Stimulated activated CD8-positive, alpha-beta memory T cell treated with anti-CD3 and anti-CD28 coated beads, Interleukin-7, amount 100 ng/mL, for 48 hours (primary cell): ENCODE measurements at regions not wholly inside any gene's neighbourhood (a gene's known extent, or its start where the extent isn't known, plus 50 kb on each side); places are given as distances from the start of the nearest gene placed in this dataset.
"Not testable (repeated sequence)": the region's sequence is repeated elsewhere in the genome, so short reads cannot be mapped to it uniquely, and the experiment has no call there.

ENCODE experiments used
- DNase-seq, 2 donors: peaks; one replicate each; pipeline ENCODE4 v3.0.0-alpha.2; 2020; ENCODE audit warnings: low read depth in 1 of 2; ENCODE audit errors: extremely low read depth in 1 of 2

GRCh38 chr3:25171118-25171807 is 256.8 kb upstream of the RARB start:
- DNase-seq = no peak

GRCh38 chr3:25171897-25172296 is 256.2 kb upstream of the RARB start:
- DNase-seq = no peak

GRCh38 chr3:25173606-25174005 is 254.5 kb upstream of the RARB start:
- DNase-seq = no peak

- DNase-seq = no peak
These were observed 253.8 kb upstream of the RARB start for GRCh38 chr3:25174251-25174650.

GRCh38 chr3:25177041-25177440 is 251.0 kb upstream of the RARB start:
- DNase-seq = no peak

- no peak for DNase-seq
These were observed 249.4 kb upstream of the RARB start for GRCh38 chr3:25178672-25179071.

- no peak for DNase-seq
These were observed 247.0 kb upstream of the RARB start for GRCh38 chr3:25181096-25181495.

GRCh38 chr3:25182794-25183193 is 245.3 kb upstream of the RARB start:
- DNase-seq = no peak

GRCh38 chr3:25184641-25185250 is 243.3 kb upstream of the RARB start:
- DNase-seq = no peak

- DNase-seq = no peak
These were observed 236.4 kb upstream of the RARB start for GRCh38 chr3:25191673-25192072.

GRCh38 chr3:25199567-25199966 is 228.5 kb upstream of the RARB start:
- DNase-seq = not testable (repeated sequence)

- no peak for DNase-seq
These were observed 215.3 kb upstream of the RARB start for GRCh38 chr3:25212736-25213135.

- no peak for DNase-seq
These were observed 214.0 kb upstream of the RARB start for GRCh38 chr3:25214034-25214433.

- DNase-seq = no peak
These were observed 209.7 kb upstream of the RARB start for GRCh38 chr3:25218362-25218761.

- no peak for DNase-seq
These were observed 201.3 kb upstream of the RARB start for GRCh38 chr3:25226747-25227146.

- no peak for DNase-seq
These were observed 198.5 kb upstream of the RARB start for GRCh38 chr3:25229586-25229985.

- no peak for DNase-seq
These were observed 193.0 kb upstream of the RARB start for GRCh38 chr3:25235031-25235430.

- no peak for DNase-seq
These were observed 192.6 kb upstream of the RARB start for GRCh38 chr3:25235466-25235865.

- DNase-seq = no peak
These were observed 190.5 kb upstream of the RARB start for GRCh38 chr3:25237602-25238001.

- no peak for DNase-seq
These were observed 189.0 kb upstream of the RARB start for GRCh38 chr3:25239042-25239441.

- no peak for DNase-seq
These were observed 181.2 kb upstream of the RARB start for GRCh38 chr3:25246913-25247312.

GRCh38 chr3:25252291-25252690 is 175.8 kb upstream of the RARB start:
- no peak for DNase-seq

GRCh38 chr3:25257026-25257425 is 171.0 kb upstream of the RARB start:
- DNase-seq = no peak
